SK-N-SH treated with all-trans-retinoic acid at 6 μM for 48 hours (cell line): ENCODE measurements at regions not wholly inside any gene's neighbourhood (a gene's known extent, or its start where the extent isn't known, plus 50 kb on each side); places are given as distances from the start of the nearest gene placed in this dataset.

Experiments
- ZFP3 ChIP-seq: fragments of 250-450 bp; sonication (Bioruptor Pico); IDR thresholded peaks from 2 replicates; pipeline ENCODE4 v1.5.0; 2020; ENCODE audit warnings: mild to moderate bottlenecking, moderate library complexity
- ZNF8 ChIP-seq: fragments of 450-650 bp; formaldehyde crosslinking; IDR thresholded peaks from 2 replicates; pipeline ENCODE4 v1.5.0; 2020; ENCODE audit warnings: mild to moderate bottlenecking, moderate library complexity

- TF ChIP-seq ZFP3 (CRISPR knock-in tag) (no peak), ZNF8 (CRISPR knock-in tag) (no peak)
Measured at GRCh38 chr20:23258747-23259121, 91.9 kb upstream of the NXT1 start.
